GM10266 (cell line): ENCODE measurements at regions not wholly inside any gene's neighbourhood (a gene's known extent, or its start where the extent isn't known, plus 50 kb on each side); places are given as distances from the start of the nearest gene placed in this dataset.

Source experiments
- DNase-seq: peaks from one replicate; pipeline ENCODE4 v3.0.0; 2012; ENCODE audit errors: extremely low spot score
- TF ChIP-seq, protein P1 (sequence below): IDR thresholded peaks from 2 replicates; pipeline ENCODE4 v1.5.1; 2012; ENCODE audit warnings: mild to moderate bottlenecking, low read depth; ENCODE audit not compliant: control insufficient read depth, insufficient read depth; ENCODE audit errors: missing control alignments

DNA sequence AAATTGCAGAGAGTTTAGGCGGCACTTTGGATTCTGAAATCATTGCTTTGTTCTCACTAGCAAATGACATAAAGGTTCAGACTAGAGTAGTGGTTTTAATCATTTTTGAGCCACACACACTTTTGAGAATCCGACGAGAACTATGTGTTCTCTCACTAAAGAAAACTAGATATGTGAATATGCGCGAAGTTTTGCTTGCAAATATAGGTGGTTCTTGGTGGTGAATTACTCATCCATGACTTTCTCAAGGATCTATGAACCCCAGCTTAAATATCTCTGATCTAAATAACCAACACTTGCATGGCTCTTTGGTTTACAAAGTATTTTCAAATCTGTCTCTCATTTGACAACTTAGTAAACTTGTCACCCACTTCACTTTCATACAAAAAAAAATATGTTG is 54.8 kb downstream of the NOG start:
- DNase-seq = no peak
- TF ChIP-seq, protein P1, sequence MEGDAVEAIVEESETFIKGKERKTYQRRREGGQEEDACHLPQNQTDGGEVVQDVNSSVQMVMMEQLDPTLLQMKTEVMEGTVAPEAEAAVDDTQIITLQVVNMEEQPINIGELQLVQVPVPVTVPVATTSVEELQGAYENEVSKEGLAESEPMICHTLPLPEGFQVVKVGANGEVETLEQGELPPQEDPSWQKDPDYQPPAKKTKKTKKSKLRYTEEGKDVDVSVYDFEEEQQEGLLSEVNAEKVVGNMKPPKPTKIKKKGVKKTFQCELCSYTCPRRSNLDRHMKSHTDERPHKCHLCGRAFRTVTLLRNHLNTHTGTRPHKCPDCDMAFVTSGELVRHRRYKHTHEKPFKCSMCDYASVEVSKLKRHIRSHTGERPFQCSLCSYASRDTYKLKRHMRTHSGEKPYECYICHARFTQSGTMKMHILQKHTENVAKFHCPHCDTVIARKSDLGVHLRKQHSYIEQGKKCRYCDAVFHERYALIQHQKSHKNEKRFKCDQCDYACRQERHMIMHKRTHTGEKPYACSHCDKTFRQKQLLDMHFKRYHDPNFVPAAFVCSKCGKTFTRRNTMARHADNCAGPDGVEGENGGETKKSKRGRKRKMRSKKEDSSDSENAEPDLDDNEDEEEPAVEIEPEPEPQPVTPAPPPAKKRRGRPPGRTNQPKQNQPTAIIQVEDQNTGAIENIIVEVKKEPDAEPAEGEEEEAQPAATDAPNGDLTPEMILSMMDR = no peak

DNA sequence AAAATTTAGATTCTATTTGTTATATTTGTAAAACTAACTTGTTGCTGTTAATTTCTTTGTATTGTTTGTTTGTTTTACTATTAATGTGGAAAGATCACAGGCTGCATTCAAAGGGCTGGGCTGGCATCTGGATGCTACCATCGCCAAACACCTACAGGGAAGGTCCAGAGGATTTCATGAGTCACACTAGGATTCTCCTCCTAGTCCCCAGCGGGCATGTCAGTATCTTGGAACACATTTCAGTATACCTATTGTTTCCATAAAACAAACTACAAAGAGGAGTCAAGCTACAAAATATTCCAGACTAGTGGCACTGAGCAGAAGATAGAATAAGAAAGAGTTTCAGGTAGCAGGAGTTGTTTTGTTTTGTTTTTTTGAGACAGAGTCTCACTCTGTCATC is 55.3 kb downstream of the NOG start:
- no peak for DNase-seq
- TF ChIP-seq, protein P1 = no peak

DNA sequence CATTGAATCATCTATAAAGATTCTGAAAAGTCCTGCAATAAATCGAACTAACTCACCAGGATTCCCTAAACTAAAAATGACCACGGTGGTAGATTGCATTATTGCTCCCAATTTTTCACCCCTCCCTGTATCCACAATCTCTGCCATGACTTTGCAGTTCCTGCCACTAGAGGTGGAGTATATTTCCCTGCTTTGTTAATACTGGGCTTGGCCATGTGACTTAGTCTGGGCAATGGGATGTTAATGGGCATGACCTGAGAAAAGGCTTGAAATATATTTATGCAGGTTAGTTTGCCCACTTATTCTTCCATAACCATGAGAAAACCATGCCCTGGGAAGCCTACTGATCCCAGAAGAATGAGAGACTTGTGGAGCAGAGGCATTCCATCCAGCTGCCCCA is 59.1 kb downstream of the NOG start:
- no peak for DNase-seq
- TF ChIP-seq, protein P1 = no peak

DNA sequence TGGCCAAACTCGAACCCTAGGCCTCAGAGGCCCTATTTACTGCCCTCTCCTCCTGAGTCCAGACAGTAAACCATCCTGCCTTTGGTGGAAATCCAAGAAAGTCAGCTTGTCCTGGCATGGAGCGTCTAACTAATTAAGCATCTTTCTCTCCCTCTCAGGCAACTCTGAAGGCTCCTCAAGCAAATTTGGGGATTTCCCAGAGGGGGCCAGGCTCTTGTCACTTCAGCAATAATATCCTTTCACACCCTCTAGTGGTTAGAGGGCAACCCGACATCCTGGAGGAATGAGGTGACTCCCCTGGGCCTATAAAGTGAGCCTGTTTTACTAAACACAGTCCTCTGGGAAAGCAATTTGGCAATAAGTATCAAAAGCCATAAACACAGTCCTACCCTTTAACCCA is 60.4 kb downstream of the NOG start:
- DNase-seq = peak; percentile 69
- TF ChIP-seq, protein P1 = peak; percentile 59

DNA sequence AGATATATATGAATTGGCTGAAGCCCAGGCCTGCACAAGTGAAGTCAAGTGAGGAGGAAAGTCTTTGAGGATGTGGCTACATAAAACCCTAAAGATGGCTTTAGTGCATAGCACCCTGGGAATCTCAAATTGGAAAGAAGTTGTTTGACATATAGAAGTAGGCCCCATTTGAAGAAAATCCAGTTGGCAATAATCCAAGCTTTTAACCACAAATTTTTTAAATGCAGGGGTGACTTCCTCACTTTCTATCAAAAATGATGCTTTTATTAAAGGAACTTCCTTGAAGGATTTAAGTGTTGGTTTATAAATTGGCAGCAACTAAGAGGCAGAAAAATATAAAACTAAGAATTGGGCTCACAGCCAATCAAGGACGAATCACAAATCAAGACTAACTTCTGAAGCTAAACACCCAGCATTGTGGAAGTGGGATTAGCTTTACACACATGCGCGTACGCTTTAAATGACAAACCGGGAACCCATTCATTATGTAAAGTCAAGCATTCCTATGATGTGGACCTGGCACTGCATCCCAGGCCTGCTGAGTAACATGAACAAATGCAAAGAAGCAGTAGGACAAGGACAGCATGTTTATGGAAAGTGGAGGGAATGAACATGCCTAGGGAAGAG is 63.3 kb downstream of the NOG start:
- DNase-seq = no peak
- TF ChIP-seq, protein P1 = no peak

DNA sequence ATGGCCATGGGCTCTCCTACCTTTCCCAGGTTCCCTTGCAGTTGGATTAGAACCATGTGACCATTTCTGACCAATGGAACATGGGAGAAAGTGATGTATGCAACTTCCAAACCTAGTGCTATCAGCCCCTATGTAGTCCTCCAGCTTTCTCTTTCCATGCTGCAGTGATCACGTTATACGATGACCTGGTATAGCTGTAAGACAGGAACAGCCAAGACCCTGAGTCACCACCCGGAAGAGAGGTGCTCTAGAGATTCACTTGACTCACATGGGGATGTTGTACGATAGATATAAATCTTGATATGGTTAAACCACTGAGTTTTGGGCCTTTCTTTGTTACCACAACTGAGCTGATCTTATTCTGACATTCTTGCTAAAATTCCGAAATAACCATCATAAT is 65.1 kb downstream of the NOG start:
- DNase-seq = no peak
- TF ChIP-seq, protein P1 = no peak

DNA sequence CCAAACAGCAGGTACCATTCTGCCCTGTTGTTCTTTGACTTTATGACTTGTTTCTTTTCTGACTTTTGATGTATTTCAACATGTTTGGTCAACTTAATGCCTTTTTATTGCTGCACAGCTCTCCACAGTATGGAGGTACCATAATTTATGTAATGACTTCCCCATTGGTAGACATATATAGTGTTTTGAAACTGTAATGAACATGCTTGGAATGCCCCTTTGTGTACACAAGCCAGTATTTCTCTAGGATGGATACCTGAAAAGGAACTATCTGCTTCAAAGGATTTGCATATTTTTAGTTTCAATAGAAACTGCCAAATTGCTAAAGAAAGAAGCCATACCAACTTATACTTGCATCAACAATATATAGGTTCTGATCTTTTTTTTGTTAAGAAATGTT is 66.1 kb downstream of the NOG start:
- TF ChIP-seq, protein P1 = no peak
- DNase-seq = no peak
